ENCODE measurements at regions not wholly inside any gene's neighbourhood (a gene's known extent, or its start where the extent isn't known, plus 50 kb on each side); places are given as distances from the start of the nearest gene placed in this dataset.

- DNase-seq = no peak
Measured at GRCh38 chr1:193312432-193312831, 126.0 kb upstream of the B3GALT2 start.

DNA sequence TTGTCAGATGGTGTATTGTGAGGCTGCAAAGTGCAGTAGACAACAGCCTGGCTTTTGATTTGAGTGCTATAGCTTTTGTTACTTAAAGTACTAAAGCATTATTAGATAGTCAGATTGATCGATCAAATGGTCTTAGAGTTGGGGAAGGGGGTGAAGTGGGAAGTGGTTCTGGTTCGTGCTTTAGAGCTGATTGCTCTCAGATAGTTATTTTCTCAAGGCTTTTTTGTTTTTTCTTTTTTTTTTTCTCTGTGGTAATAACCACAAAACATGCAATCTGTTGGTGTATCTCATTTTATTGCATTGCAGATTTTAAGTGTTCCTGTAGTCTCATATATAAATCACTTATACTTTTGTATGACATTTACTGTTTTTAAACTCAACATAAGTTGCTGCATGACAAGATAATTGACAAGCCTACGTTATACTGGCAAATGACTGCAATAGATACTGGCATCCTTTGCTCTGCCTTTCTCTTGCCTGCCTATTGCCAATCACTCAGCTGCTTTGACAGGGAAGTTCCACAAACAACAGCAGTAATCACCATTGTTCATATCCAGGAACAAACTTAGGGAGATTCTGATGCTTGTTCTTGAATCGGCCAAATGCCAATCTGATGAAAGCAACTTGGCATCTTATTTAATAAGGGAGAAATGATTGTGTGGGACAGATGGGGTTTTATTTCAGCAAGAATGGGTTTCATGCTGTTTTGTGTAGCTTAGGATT is 125.0 kb upstream of the B3GALT2 start:
- DNase-seq = no peak

DNA sequence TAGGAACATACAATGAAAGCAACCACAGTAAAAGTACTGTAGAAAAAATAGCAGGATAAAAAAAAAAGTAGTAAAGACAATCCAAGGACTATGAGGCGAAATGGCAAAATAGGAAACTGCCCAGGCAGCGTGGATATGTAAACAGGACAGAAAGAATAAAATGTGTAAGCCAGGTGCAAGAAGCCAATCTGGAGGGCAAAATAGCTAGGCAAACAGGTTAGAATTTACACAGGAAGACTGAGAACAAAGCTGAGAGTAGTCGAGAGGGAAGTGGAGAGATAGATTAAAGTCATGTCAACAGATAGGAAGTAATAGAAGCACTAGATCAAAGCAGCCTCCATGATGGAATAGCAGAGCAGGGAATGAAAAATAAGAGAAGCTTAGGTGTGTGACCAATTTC is 124.2 kb upstream of the B3GALT2 start:
- DNase-seq = no peak

DNA sequence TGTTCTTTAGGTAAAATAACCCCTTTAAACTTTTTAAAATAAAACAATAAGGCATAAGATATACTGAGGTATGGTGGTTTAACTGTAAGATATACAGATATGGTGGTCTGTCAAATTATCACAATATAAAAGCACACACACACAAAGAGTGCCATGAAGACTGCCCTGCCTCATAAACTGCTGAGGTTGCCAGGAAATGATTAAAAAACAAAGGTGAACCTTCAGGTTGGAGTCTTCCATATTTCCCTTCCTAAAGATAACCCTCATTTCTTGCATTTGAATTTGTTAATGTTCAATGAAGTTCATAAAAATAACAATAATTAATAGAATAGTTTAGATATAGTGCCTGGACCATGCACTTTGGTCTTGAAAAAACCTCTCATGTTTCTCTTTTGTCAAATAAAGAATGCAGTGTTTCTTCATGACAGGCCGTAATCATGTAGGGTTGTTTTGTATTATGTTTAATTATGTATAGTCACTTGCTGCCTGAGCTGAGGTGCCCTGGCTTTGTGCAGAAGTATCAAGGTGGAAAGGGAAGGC is 123.6 kb upstream of the B3GALT2 start:
- DNase-seq = no peak

- DNase-seq = no peak
Measured at GRCh38 chr1:193308438-193308837, 122.0 kb upstream of the B3GALT2 start.

- no peak for DNase-seq
Measured at GRCh38 chr1:193306430-193306829, 120.0 kb upstream of the B3GALT2 start.
